Endodermal cell (in vitro differentiated cells): ENCODE measurements at regions not wholly inside any gene's neighbourhood (a gene's known extent, or its start where the extent isn't known, plus 50 kb on each side); places are given as distances from the start of the nearest gene placed in this dataset.

Experiments
- DNase-seq: peaks from one replicate; pipeline ENCODE4 v3.0.0-alpha.2; 2017
- H3K27ac ChIP-seq: 2 replicates; pipeline ENCODE4 v1.5.1; 2013; ENCODE audit warnings: mild to moderate bottlenecking, low read depth, low read length, moderate library complexity
- H3K27me3 ChIP-seq: 2 replicates; pipeline ENCODE4 v1.6.1; 2013; ENCODE audit warnings: mild to moderate bottlenecking, low read length, moderate library complexity; ENCODE audit not compliant: insufficient read depth, control insufficient read depth, poor library complexity, severe bottlenecking
- H3K36me3 ChIP-seq: 2 replicates; pipeline ENCODE4 v1.7.0; 2013; ENCODE audit warnings: mild to moderate bottlenecking, low read length, moderate library complexity; ENCODE audit not compliant: control insufficient read depth, insufficient read depth
- H3K4me1 ChIP-seq: one replicate; pipeline ENCODE4 v1.7.0; 2013; ENCODE audit warnings: low read length; ENCODE audit not compliant: control insufficient read depth, insufficient read depth
- H3K4me3 ChIP-seq: 2 replicates; pipeline ENCODE4 v1.5.1; 2013; ENCODE audit warnings: mild to moderate bottlenecking, low read length, moderate library complexity
- H3K9ac ChIP-seq: 2 replicates; pipeline ENCODE4 v1.6.1; 2013; ENCODE audit warnings: mild to moderate bottlenecking, low read length, moderate library complexity; ENCODE audit not compliant: poor library complexity, severe bottlenecking; ENCODE audit errors: extremely low read depth
- H3K9me3 ChIP-seq: 2 replicates; pipeline ENCODE4 v1.6.1; 2013; ENCODE audit warnings: mild to moderate bottlenecking, low read length, moderate library complexity; ENCODE audit not compliant: control insufficient read depth
- H3K27ac Mint-ChIP-seq: 2 replicates; pipeline ENCODE4 v1.8.0; 2020; ENCODE audit warnings: mixed read lengths
- H3K27me3 Mint-ChIP-seq: 2 replicates; pipeline ENCODE4 v1.8.0; 2021; ENCODE audit warnings: mild to moderate bottlenecking, mixed read lengths; ENCODE audit not compliant: insufficient read depth
- H3K36me3 Mint-ChIP-seq: 2 replicates; pipeline ENCODE4 v1.8.0; 2020; ENCODE audit warnings: low read depth, mixed read lengths
- H3K4me1 Mint-ChIP-seq: 2 replicates; pipeline ENCODE4 v1.8.0; 2020; ENCODE audit warnings: mixed read lengths
- H3K4me3 Mint-ChIP-seq: 2 replicates; pipeline ENCODE4 v1.8.0; 2020; ENCODE audit warnings: mild to moderate bottlenecking, moderate library complexity, mixed read lengths
- H3K9me3 Mint-ChIP-seq: 2 replicates; pipeline ENCODE4 v1.8.0; 2020; ENCODE audit warnings: mild to moderate bottlenecking, mixed read lengths
- CTCF ChIP-seq: fragments of 200-600 bp; sonication (generic); conservative IDR thresholded peaks from 2 replicates; pipeline ENCODE4 v1.5.0; 2021; ENCODE audit warnings: antibody characterized with exemption, mild to moderate bottlenecking
- WGBS, 2 experiments: methylation state at CpG; one replicate each; pipeline versions ENCODE4 v1.1.5 to v1.1.7; 2013; ENCODE audit warnings: missing lambda C conversion rate in 2 of 2, mixed read lengths in 1 of 2; ENCODE audit not compliant: insufficient coverage in 1 of 2, insufficient read length in 1 of 2; 5-methylcytosine and 5-hydroxymethylcytosine counted together

- Histone ChIP-seq H3K4me1 (peaks cover 9% of the 10 kb centered on the region), H3K36me3 (no peaks in the 10 kb centered on the region), H3K4me3 (no peak overlapping the region), H3K27ac (no peak overlapping the region), H3K9ac (no peak overlapping the region), H3K9me3 (no peaks in the 10 kb centered on the region), H3K27me3 (no peaks in the 10 kb centered on the region)
- Mint-ChIP-seq H3K4me3 (no peak overlapping the region), H3K27me3 (peaks cover 9% of the 10 kb centered on the region), H3K4me1 (peaks cover 35% of the 10 kb centered on the region), H3K36me3 (no peaks in the 10 kb centered on the region), H3K27ac (no peak overlapping the region), H3K9me3 (no peaks in the 10 kb centered on the region)
- DNase-seq: no peak
- WGBS, 2 experiments: 92 to 96% methylated on average over 3 of the region's 3 CpGs
- no peak for TF ChIP-seq CTCF
Measured at GRCh38 chr19:28148554-28148953, 1064.4 kb downstream of the UQCRFS1 start.

GRCh38 chr19:28142258-28142657 lies 1070.7 kb downstream of the UQCRFS1 start:
- no peak overlapping the region for H3K27ac Mint-ChIP-seq
- no peaks in the 10 kb centered on the region for H3K36me3 Mint-ChIP-seq
- no peak overlapping the region for H3K27ac ChIP-seq
- DNase-seq: no peak
- H3K27me3 Mint-ChIP-seq: peaks cover 6% of the 10 kb centered on the region
- H3K4me3 ChIP-seq: no peak overlapping the region
- no peaks in the 10 kb centered on the region for H3K9me3 ChIP-seq
- H3K36me3 ChIP-seq: no peaks in the 10 kb centered on the region
- peaks cover 10% of the 10 kb centered on the region for H3K4me1 ChIP-seq
- H3K4me3 Mint-ChIP-seq: no peak overlapping the region
- 88 to 90% methylated on average over 1 of the region's 1 CpG for WGBS, 2 experiments
- no peaks in the 10 kb centered on the region for H3K27me3 ChIP-seq
- H3K9ac ChIP-seq: no peak overlapping the region
- H3K4me1 Mint-ChIP-seq: peaks cover 29% of the 10 kb centered on the region
- TF ChIP-seq CTCF: no peak
- no peaks in the 10 kb centered on the region for H3K9me3 Mint-ChIP-seq

GRCh38 chr19:28140201-28140600 lies 1072.8 kb downstream of the UQCRFS1 start:
- H3K9ac ChIP-seq: no peak overlapping the region
- no peak overlapping the region for H3K27ac ChIP-seq
- Mint-ChIP-seq H3K9me3 (no peaks in the 10 kb centered on the region), H3K27me3 (no peaks in the 10 kb centered on the region), H3K36me3 (no peaks in the 10 kb centered on the region), H3K27ac (peak overlapping the region; percentile 89), H3K4me1 (peaks cover 29% of the 10 kb centered on the region), H3K4me3 (peak overlapping the region; percentile 8)
- DNase-seq: no peak
- 35 to 67% methylated on average over 2 to 4 of the region's 4 CpGs for WGBS, 2 experiments
- H3K4me3 ChIP-seq: peak overlapping the region; percentile 12
- peaks cover 10% of the 10 kb centered on the region for H3K4me1 ChIP-seq
- TF ChIP-seq CTCF: no peak
- H3K27me3 ChIP-seq: no peaks in the 10 kb centered on the region
- H3K36me3 ChIP-seq: no peaks in the 10 kb centered on the region
- H3K9me3 ChIP-seq: no peaks in the 10 kb centered on the region
